Suprapubic skin (tissue), 4 donors: ENCODE measurements at regions not wholly inside any gene's neighbourhood (a gene's known extent, or its start where the extent isn't known, plus 50 kb on each side); places are given as distances from the start of the nearest gene placed in this dataset.

ENCODE experiments used
- EP300 ChIP-seq: sonication (generic); formaldehyde crosslinking; IDR thresholded peaks from one replicate; pipeline ENCODE4 v1.6.1; 2017; ENCODE audit warnings: antibody characterized with exemption
- POLR2A ChIP-seq, 2 donors: fragments of 450-650 bp; IDR thresholded peaks; one replicate each; pipeline ENCODE4 v1.6.1; 2017; ENCODE audit warnings: antibody characterized with exemption in 2 of 2, mild to moderate bottlenecking in 2 of 2, moderate library complexity in 2 of 2
- POLR2AphosphoS5 ChIP-seq, 3 donors: sonication (generic); formaldehyde crosslinking; IDR thresholded peaks; one replicate each; pipeline ENCODE4 v1.6.1; 2017; ENCODE audit warnings: antibody characterized with exemption in 3 of 3
- TF ChIP-seq, protein P1 (sequence below), 2 donors: fragments of 200-600 bp in 1 of 2; fragments of 450-650 bp in 1 of 2; sonication (generic) in 1 of 2; IDR thresholded peaks; one replicate each; pipeline ENCODE4 v1.5.1; 2016 to 2019; ENCODE audit warnings: antibody characterized with exemption in 2 of 2, mild to moderate bottlenecking in 1 of 2, moderate library complexity in 1 of 2

GRCh38 chr1:58152697-58153096 lies 393.8 kb downstream of the OMA1 start:
- TF ChIP-seq POLR2A (IDR thresholded peaks at IDR 0.05) (no peak), POLR2AphosphoS5 (IDR thresholded peaks at IDR 0.05) (no peak), EP300 (no peak)
- TF ChIP-seq, protein P1, sequence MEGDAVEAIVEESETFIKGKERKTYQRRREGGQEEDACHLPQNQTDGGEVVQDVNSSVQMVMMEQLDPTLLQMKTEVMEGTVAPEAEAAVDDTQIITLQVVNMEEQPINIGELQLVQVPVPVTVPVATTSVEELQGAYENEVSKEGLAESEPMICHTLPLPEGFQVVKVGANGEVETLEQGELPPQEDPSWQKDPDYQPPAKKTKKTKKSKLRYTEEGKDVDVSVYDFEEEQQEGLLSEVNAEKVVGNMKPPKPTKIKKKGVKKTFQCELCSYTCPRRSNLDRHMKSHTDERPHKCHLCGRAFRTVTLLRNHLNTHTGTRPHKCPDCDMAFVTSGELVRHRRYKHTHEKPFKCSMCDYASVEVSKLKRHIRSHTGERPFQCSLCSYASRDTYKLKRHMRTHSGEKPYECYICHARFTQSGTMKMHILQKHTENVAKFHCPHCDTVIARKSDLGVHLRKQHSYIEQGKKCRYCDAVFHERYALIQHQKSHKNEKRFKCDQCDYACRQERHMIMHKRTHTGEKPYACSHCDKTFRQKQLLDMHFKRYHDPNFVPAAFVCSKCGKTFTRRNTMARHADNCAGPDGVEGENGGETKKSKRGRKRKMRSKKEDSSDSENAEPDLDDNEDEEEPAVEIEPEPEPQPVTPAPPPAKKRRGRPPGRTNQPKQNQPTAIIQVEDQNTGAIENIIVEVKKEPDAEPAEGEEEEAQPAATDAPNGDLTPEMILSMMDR (IDR thresholded peaks at IDR 0.05) = no peak
